Endodermal cell (in vitro differentiated cells): ENCODE measurements at regions not wholly inside any gene's neighbourhood (a gene's known extent, or its start where the extent isn't known, plus 50 kb on each side); places are given as distances from the start of the nearest gene placed in this dataset.
A peak's percentile ranks its signal among the peaks of the same experiment; 100 is the strongest.

Experiments used
- DNase-seq: peaks from one replicate; pipeline ENCODE4 v3.0.0-alpha.2; 2017
- H3K27ac ChIP-seq: 2 replicates; pipeline ENCODE4 v1.5.1; 2013; ENCODE audit warnings: mild to moderate bottlenecking, low read depth, low read length, moderate library complexity
- H3K27me3 ChIP-seq: 2 replicates; pipeline ENCODE4 v1.6.1; 2013; ENCODE audit warnings: mild to moderate bottlenecking, low read length, moderate library complexity; ENCODE audit not compliant: insufficient read depth, control insufficient read depth, poor library complexity, severe bottlenecking
- H3K36me3 ChIP-seq: 2 replicates; pipeline ENCODE4 v1.7.0; 2013; ENCODE audit warnings: mild to moderate bottlenecking, low read length, moderate library complexity; ENCODE audit not compliant: control insufficient read depth, insufficient read depth
- H3K4me1 ChIP-seq: one replicate; pipeline ENCODE4 v1.7.0; 2013; ENCODE audit warnings: low read length; ENCODE audit not compliant: control insufficient read depth, insufficient read depth
- H3K4me3 ChIP-seq: 2 replicates; pipeline ENCODE4 v1.5.1; 2013; ENCODE audit warnings: mild to moderate bottlenecking, low read length, moderate library complexity
- H3K9ac ChIP-seq: 2 replicates; pipeline ENCODE4 v1.6.1; 2013; ENCODE audit warnings: mild to moderate bottlenecking, low read length, moderate library complexity; ENCODE audit not compliant: poor library complexity, severe bottlenecking; ENCODE audit errors: extremely low read depth
- H3K9me3 ChIP-seq: 2 replicates; pipeline ENCODE4 v1.6.1; 2013; ENCODE audit warnings: mild to moderate bottlenecking, low read length, moderate library complexity; ENCODE audit not compliant: control insufficient read depth
- H3K27ac Mint-ChIP-seq: 2 replicates; pipeline ENCODE4 v1.8.0; 2020; ENCODE audit warnings: mixed read lengths
- H3K27me3 Mint-ChIP-seq: 2 replicates; pipeline ENCODE4 v1.8.0; 2021; ENCODE audit warnings: mild to moderate bottlenecking, mixed read lengths; ENCODE audit not compliant: insufficient read depth
- H3K36me3 Mint-ChIP-seq: 2 replicates; pipeline ENCODE4 v1.8.0; 2020; ENCODE audit warnings: low read depth, mixed read lengths
- H3K4me1 Mint-ChIP-seq: 2 replicates; pipeline ENCODE4 v1.8.0; 2020; ENCODE audit warnings: mixed read lengths
- H3K4me3 Mint-ChIP-seq: 2 replicates; pipeline ENCODE4 v1.8.0; 2020; ENCODE audit warnings: mild to moderate bottlenecking, moderate library complexity, mixed read lengths
- H3K9me3 Mint-ChIP-seq: 2 replicates; pipeline ENCODE4 v1.8.0; 2020; ENCODE audit warnings: mild to moderate bottlenecking, mixed read lengths
- WGBS, 2 experiments: methylation state at CpG; one replicate each; pipeline versions ENCODE4 v1.1.5 to v1.1.7; 2013; ENCODE audit warnings: missing lambda C conversion rate in 2 of 2, mixed read lengths in 1 of 2; ENCODE audit not compliant: insufficient coverage in 1 of 2, insufficient read length in 1 of 2; 5-methylcytosine and 5-hydroxymethylcytosine counted together
- TF ChIP-seq, protein P1 (sequence below): fragments of 200-600 bp; sonication (generic); conservative IDR thresholded peaks from 2 replicates; pipeline ENCODE4 v1.5.0; 2021; ENCODE audit warnings: antibody characterized with exemption, mild to moderate bottlenecking

DNA sequence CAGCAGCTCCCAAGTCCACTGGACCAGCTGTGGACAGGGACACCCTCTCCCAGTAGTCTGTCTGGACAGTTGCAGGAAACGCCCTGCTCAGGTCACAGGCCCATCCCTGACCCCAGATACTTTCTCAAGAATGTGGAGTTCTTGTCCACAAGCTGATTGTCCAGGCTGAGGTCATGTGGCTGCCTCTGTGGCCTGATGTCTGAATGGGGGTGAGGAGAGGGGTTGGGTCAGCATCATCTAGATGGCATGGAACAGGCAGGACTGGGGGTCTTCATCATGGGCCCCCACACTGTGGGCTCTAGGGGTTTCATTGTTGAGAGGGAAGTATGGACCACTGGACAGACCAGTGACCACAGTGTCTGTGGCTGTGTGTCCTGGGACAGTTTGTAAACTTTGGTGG lies 1015.0 kb downstream of the TBC1D22A start:
- Histone ChIP-seq H3K4me1 (no peaks in the 10 kb centered on the region), H3K27ac (no peak overlapping the region), H3K36me3 (no peaks in the 10 kb centered on the region), H3K4me3 (no peak overlapping the region), H3K9ac (no peak overlapping the region), H3K27me3 (no peaks in the 10 kb centered on the region), H3K9me3 (peaks cover 25% of the 10 kb centered on the region)
- Mint-ChIP-seq H3K4me3 (no peak overlapping the region), H3K4me1 (peaks cover 28% of the 10 kb centered on the region), H3K9me3 (peaks cover 17% of the 10 kb centered on the region), H3K36me3 (peaks cover 4% of the 10 kb centered on the region), H3K27me3 (peaks cover 6% of the 10 kb centered on the region), H3K27ac (no peak overlapping the region)
- TF ChIP-seq, protein P1, sequence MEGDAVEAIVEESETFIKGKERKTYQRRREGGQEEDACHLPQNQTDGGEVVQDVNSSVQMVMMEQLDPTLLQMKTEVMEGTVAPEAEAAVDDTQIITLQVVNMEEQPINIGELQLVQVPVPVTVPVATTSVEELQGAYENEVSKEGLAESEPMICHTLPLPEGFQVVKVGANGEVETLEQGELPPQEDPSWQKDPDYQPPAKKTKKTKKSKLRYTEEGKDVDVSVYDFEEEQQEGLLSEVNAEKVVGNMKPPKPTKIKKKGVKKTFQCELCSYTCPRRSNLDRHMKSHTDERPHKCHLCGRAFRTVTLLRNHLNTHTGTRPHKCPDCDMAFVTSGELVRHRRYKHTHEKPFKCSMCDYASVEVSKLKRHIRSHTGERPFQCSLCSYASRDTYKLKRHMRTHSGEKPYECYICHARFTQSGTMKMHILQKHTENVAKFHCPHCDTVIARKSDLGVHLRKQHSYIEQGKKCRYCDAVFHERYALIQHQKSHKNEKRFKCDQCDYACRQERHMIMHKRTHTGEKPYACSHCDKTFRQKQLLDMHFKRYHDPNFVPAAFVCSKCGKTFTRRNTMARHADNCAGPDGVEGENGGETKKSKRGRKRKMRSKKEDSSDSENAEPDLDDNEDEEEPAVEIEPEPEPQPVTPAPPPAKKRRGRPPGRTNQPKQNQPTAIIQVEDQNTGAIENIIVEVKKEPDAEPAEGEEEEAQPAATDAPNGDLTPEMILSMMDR, result no peak
- DNase-seq, result no peak
- WGBS, 2 experiments, result 63 to 86% methylated on average over 1 of the region's 1 CpG

DNA sequence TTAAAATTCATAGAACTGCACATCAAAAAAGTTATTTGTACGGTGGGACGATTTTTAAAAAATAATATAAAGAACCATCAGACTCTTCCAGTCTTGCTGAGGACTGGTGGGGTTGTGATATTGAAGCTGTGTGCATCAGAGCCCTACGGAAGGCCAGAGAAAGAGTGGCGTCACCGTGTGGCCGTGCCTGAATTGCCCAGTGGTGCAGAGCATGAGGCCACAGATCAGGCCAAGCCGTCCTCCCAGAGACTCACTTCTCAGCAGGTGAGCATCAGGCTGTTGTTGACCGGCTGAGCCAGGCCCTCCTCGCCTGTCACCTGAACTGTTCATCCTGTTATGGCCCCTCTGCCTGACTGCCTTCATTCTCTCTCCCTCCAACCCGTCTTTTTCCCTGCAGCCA lies 1013.9 kb downstream of the TBC1D22A start:
- Mint-ChIP-seq H3K9me3 (peaks cover 17% of the 10 kb centered on the region), H3K36me3 (peaks cover 3% of the 10 kb centered on the region), H3K4me3 (no peak overlapping the region), H3K27ac (no peak overlapping the region), H3K4me1 (peaks cover 28% of the 10 kb centered on the region), H3K27me3 (no peaks in the 10 kb centered on the region)
- Histone ChIP-seq H3K4me1 (no peaks in the 10 kb centered on the region), H3K36me3 (no peaks in the 10 kb centered on the region), H3K9ac (no peak overlapping the region), H3K27ac (no peak overlapping the region), H3K9me3 (peaks cover 36% of the 10 kb centered on the region), H3K27me3 (no peaks in the 10 kb centered on the region), H3K4me3 (no peak overlapping the region)
- TF ChIP-seq, protein P1, result peak; percentile 72
- 70 to 71% methylated on average over 3 to 10 of the region's 10 CpGs for WGBS, 2 experiments
- peak; percentile 84 for DNase-seq

DNA sequence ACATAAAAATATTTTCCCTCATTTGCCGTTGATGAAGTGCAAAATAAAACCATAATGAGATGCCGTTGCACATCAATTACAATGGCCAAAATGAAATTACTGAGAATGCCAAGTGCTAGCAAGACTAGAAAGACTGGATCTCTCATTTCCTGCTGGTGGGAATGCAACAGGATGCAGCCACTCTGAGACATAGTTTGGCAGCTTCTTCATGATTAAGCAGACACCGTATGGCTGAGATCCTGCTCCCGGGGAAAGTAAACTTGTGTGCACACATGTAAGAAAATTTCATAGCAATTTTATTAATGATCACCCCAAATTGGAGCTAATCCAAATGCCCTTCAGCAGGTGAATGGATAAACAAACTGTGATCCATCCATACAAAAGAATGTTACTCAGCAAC lies 1013.2 kb downstream of the TBC1D22A start:
- no peaks in the 10 kb centered on the region for H3K27me3 Mint-ChIP-seq
- H3K4me1 ChIP-seq, result no peaks in the 10 kb centered on the region
- H3K4me3 ChIP-seq, result no peak overlapping the region
- no peak for DNase-seq
- peaks cover 38% of the 10 kb centered on the region for H3K9me3 ChIP-seq
- WGBS, 2 experiments, result 88 to 100% methylated on average over 4 of the region's 4 CpGs
- H3K4me1 Mint-ChIP-seq, result peaks cover 28% of the 10 kb centered on the region
- H3K4me3 Mint-ChIP-seq, result no peak overlapping the region
- H3K36me3 ChIP-seq, result no peaks in the 10 kb centered on the region
- H3K27ac ChIP-seq, result no peak overlapping the region
- no peaks in the 10 kb centered on the region for H3K27me3 ChIP-seq
- no peak overlapping the region for H3K9ac ChIP-seq
- H3K36me3 Mint-ChIP-seq, result peaks cover 3% of the 10 kb centered on the region
- no peak overlapping the region for H3K27ac Mint-ChIP-seq
- TF ChIP-seq, protein P1, result no peak
- peaks cover 21% of the 10 kb centered on the region for H3K9me3 Mint-ChIP-seq
